CD4-positive, alpha-beta T cell (primary cell): ENCODE measurements at regions not wholly inside any gene's neighbourhood (a gene's known extent, or its start where the extent isn't known, plus 50 kb on each side); places are given as distances from the start of the nearest gene placed in this dataset.

Experiments
- ATAC-seq: fragments of 200-7000 bp; cut with Tn5 transposase; one replicate; pipeline ENCODE4 v1.10.0; 2022; ENCODE audit warnings: mild to moderate bottlenecking; ENCODE audit not compliant: poor library complexity
- CTCF ChIA-PET: fragments of 350-600 bp; sonication (Branson Sonifier 250); formaldehyde crosslinking; loops from one replicate; lab custom pipeline; 2021; ENCODE audit warnings: antibody characterized with exemption, inconsistent platforms; lab: Charles Lee
- POLR2A ChIA-PET: fragments of 350-600 bp; sonication (Branson Sonifier 250); formaldehyde crosslinking; loops from one replicate; lab custom pipeline; 2021; ENCODE audit warnings: antibody characterized with exemption, inconsistent platforms; lab: Charles Lee
- DNase-seq, 14 experiments: peaks; one replicate each; pipeline ENCODE4 v3.0.0-alpha.2; 2013 to 2020; ENCODE audit warnings: mixed read lengths in 2 of 14
- H3K27ac ChIP-seq, 2 donors: one replicate each; pipeline versions ENCODE4 v1.5.1 to v1.7.0; 2013; ENCODE audit warnings: low read length in 2 of 2, low read depth in 1 of 2, mild to moderate bottlenecking in 1 of 2
- H3K27me3 ChIP-seq, 2 experiments: 1 replicate in 1 of 2; 2 replicates in 1 of 2; pipeline versions ENCODE4 v1.6.1 to v1.7.0; 2013; ENCODE audit warnings: low read length in 2 of 2, control low read depth in 1 of 2, mild to moderate bottlenecking in 1 of 2, moderate library complexity in 1 of 2; ENCODE audit not compliant: insufficient read depth in 2 of 2, control insufficient read depth in 1 of 2
- H3K36me3 ChIP-seq: one replicate; pipeline ENCODE4 v1.6.1; 2013; ENCODE audit warnings: low read length, control low read depth; ENCODE audit not compliant: insufficient read depth
- H3K4me1 ChIP-seq: one replicate; pipeline ENCODE4 v1.6.1; 2013; ENCODE audit warnings: low read length, control low read depth; ENCODE audit not compliant: insufficient read depth
- H3K4me3 ChIP-seq: one replicate; pipeline ENCODE4 v1.5.1; 2013; ENCODE audit warnings: mild to moderate bottlenecking, low read length, moderate library complexity
- H3K9me3 ChIP-seq, 2 experiments: 1 replicate in 1 of 2; 2 replicates in 1 of 2; pipeline versions ENCODE4 v1.6.1 to v1.7.0; 2013; ENCODE audit warnings: low read length in 2 of 2, mild to moderate bottlenecking in 2 of 2, control low read depth in 1 of 2, moderate library complexity in 1 of 2; ENCODE audit not compliant: control insufficient read depth in 1 of 2, insufficient read depth in 1 of 2
- H3K27ac Mint-ChIP-seq: one replicate; pipeline ENCODE4 v1.8.0; 2020; ENCODE audit warnings: mixed read lengths
- H3K27me3 Mint-ChIP-seq: one replicate; pipeline ENCODE4 v1.8.0; 2021; ENCODE audit warnings: mixed read lengths
- H3K36me3 Mint-ChIP-seq: one replicate; pipeline ENCODE4 v1.8.0; 2021; ENCODE audit warnings: low read depth, mixed read lengths
- H3K4me1 Mint-ChIP-seq: one replicate; pipeline ENCODE4 v1.8.0; 2021; ENCODE audit warnings: low read depth, mixed read lengths
- H3K4me3 Mint-ChIP-seq: one replicate; pipeline ENCODE4 v1.8.0; 2020; ENCODE audit warnings: mild to moderate bottlenecking, mixed read lengths
- H3K9me3 Mint-ChIP-seq: one replicate; pipeline ENCODE4 v1.8.0; 2020; ENCODE audit warnings: mixed read lengths
- CTCF ChIP-seq: fragments of 200-600 bp; IDR thresholded peaks from one replicate; pipeline ENCODE4 v1.8.0; 2022; ENCODE audit warnings: antibody characterized with exemption, mild to moderate bottlenecking
- intact Hi-C, 2 experiments: fragments of 100-400 bp; cut with DNase I in 1 of 2; cut with micrococcal nuclease in 1 of 2; formaldehyde crosslinking; loops; one replicate each; pipeline versions ENCODE4 v1.15.1 to v1.9.0; 2023 to 2025; cut with DNase I, micrococcal nuclease

DNA sequence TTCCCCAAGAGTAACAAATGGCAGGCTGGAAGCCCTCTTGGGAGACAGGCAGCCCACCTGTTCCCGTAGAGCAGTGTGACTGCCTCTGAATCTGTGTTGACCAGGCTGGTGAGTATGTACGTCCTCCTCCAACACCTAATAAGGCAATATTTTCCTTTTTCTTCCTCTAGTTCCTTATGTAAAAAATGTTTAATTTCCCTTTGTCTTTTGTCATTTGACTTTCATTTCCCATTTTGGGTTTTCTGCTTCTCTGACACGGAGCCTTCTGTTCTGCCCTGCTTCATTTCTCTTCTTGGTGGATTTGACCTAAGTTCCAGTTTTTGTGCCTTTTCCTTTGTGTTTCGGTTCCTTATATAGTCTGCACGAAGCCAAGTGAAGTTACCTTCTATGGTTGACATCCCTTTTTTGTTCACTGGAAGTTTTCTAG is 65.8 kb upstream of the ATF3 start:
- ChIA-PET POLR2A (no interaction called here), CTCF (no interaction called here)
- intact Hi-C loops = no loop called here
- Mint-ChIP-seq H3K27ac (no peak overlapping the region), H3K4me1 (no peaks in the 10 kb centered on the region), H3K27me3 (peaks cover 25% of the 10 kb centered on the region), H3K9me3 (no peaks in the 10 kb centered on the region), H3K36me3 (no peaks in the 10 kb centered on the region), H3K4me3 (no peak overlapping the region)
- DNase-seq (peak in 3 of 14 experiments; percentile 15 to 54 (median 46)), ATAC-seq (no peak)
- Histone ChIP-seq H3K4me3 (no peak overlapping the region), H3K27ac (no peak overlapping the region), H3K27me3 (peaks cover 0 to 9% of the 10 kb centered on the region in 2 experiments), H3K9me3 (no peaks in the 10 kb centered on the region), H3K36me3 (no peaks in the 10 kb centered on the region), H3K4me1 (no peaks in the 10 kb centered on the region)
- TF ChIP-seq CTCF = no peak

DNA sequence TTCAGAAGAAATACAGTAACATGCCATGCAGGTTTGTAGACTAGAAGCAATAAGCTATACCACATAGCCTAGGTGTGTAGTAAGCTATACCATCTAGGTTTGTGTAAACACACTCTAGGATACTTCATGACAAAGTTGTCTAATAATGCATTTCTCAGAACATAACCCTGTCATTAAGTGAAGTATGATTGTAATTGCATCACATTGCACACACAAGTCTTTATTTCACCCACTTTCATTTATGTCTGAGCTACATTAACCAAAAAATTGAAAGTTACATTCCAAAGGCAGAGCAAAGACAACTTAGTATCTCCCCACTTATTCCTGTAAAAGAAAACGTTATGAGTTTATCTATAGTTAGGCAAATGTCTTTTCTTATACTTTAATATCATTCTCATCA is 64.5 kb upstream of the ATF3 start:
- POLR2A ChIA-PET = no interaction called here
- no peaks in the 10 kb centered on the region for H3K4me1 Mint-ChIP-seq
- no peak for ATAC-seq
- H3K27ac ChIP-seq = no peak overlapping the region
- H3K36me3 ChIP-seq = no peaks in the 10 kb centered on the region
- no peak overlapping the region for H3K27ac Mint-ChIP-seq
- no peaks in the 10 kb centered on the region for H3K9me3 Mint-ChIP-seq
- H3K9me3 ChIP-seq = no peaks in the 10 kb centered on the region
- H3K4me3 ChIP-seq = no peak overlapping the region
- no peaks in the 10 kb centered on the region for H3K4me1 ChIP-seq
- TF ChIP-seq CTCF = no peak
- H3K27me3 ChIP-seq = peaks cover 0 to 9% of the 10 kb centered on the region in 2 experiments
- H3K4me3 Mint-ChIP-seq = no peak overlapping the region
- H3K27me3 Mint-ChIP-seq = peaks cover 30% of the 10 kb centered on the region
- intact Hi-C loops = no loop called here
- CTCF ChIA-PET = no interaction called here
- no peak for DNase-seq
- H3K36me3 Mint-ChIP-seq = no peaks in the 10 kb centered on the region

GRCh38 chr1:212545941-212546635 is 62.5 kb upstream of the ATF3 start:
- Mint-ChIP-seq H3K27me3 (peaks cover 34% of the 10 kb centered on the region), H3K4me1 (no peaks in the 10 kb centered on the region), H3K4me3 (no peak overlapping the region), H3K9me3 (no peaks in the 10 kb centered on the region), H3K27ac (no peak overlapping the region), H3K36me3 (no peaks in the 10 kb centered on the region)
- Histone ChIP-seq H3K4me3 (no peak overlapping the region), H3K36me3 (no peaks in the 10 kb centered on the region), H3K27ac (no peak overlapping the region), H3K27me3 (peaks cover 3 to 9% of the 10 kb centered on the region in 2 experiments), H3K9me3 (no peaks in the 10 kb centered on the region), H3K4me1 (no peaks in the 10 kb centered on the region)
- ATAC-seq (no peak), DNase-seq (peak in 2 of 14 experiments; percentile 60 to 69)
- TF ChIP-seq CTCF = no peak
- intact Hi-C loops = no loop called here
- ChIA-PET CTCF (no interaction called here), POLR2A (interaction anchor here (0.8 kb wide), 1 partner anchor 13 kb away, joined by 3 read pairs; no protein-coding TSS in a partner anchor)
